ENCODE measurements at regions not wholly inside any gene's neighbourhood (a gene's known extent, or its start where the extent isn't known, plus 50 kb on each side); places are given as distances from the start of the nearest gene placed in this dataset.

DNA sequence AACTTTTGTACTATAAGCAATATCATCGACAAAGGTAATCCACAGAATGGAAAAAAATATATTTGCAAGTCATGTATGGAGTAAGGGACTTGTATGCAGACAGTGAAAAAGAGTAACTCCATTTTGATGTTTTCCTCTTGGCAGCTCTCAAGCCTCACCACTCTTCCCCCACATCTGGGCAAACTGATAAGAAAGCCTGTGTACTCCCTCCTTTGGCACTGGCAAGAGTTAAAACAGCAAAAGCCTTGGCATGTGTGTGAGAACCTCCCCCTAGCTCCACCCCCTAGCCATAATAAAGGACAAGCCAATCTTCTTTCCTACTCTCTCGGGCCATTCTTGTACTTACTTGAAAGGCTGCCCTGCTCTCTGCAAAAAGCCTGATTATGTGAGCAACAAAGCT is 335.2 kb downstream of the LRATD1 start (continued):
- TF ChIP-seq ZFX (IDR thresholded peaks at IDR 0.05) = no peak
- no peak for TF ChIP-seq RAD21 (IDR thresholded peaks at IDR 0.05; ENCODE audit: low read depth)
- no peak for TF ChIP-seq ELF1 (IDR thresholded peaks at IDR 0.05; ENCODE audit: borderline replicate concordance, low read depth)
- TF ChIP-seq, protein P1, sequence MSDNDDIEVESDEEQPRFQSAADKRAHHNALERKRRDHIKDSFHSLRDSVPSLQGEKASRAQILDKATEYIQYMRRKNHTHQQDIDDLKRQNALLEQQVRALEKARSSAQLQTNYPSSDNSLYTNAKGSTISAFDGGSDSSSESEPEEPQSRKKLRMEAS (IDR thresholded peaks at IDR 0.05) = no peak
- TF ChIP-seq ZNF274 (IDR thresholded peaks at IDR 0.05; ENCODE audit: low read depth, low read length) = no peak
- no peak for TF ChIP-seq SIN3A (IDR thresholded peaks at IDR 0.05; ENCODE audit: low read depth)
- TF ChIP-seq, protein P2, sequence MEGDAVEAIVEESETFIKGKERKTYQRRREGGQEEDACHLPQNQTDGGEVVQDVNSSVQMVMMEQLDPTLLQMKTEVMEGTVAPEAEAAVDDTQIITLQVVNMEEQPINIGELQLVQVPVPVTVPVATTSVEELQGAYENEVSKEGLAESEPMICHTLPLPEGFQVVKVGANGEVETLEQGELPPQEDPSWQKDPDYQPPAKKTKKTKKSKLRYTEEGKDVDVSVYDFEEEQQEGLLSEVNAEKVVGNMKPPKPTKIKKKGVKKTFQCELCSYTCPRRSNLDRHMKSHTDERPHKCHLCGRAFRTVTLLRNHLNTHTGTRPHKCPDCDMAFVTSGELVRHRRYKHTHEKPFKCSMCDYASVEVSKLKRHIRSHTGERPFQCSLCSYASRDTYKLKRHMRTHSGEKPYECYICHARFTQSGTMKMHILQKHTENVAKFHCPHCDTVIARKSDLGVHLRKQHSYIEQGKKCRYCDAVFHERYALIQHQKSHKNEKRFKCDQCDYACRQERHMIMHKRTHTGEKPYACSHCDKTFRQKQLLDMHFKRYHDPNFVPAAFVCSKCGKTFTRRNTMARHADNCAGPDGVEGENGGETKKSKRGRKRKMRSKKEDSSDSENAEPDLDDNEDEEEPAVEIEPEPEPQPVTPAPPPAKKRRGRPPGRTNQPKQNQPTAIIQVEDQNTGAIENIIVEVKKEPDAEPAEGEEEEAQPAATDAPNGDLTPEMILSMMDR (IDR thresholded peaks at IDR 0.05 in 2 of 3, conservative IDR thresholded peaks at IDR 0.05 in 1 of 3; ENCODE audit: borderline replicate concordance in 1 of 3, insufficient read depth in 1 of 3, low read depth in 2 of 3, low read length in 2 of 3) = no peak
- TF ChIP-seq SRF (IDR thresholded peaks at IDR 0.05; ENCODE audit: low read depth) = no peak

DNA sequence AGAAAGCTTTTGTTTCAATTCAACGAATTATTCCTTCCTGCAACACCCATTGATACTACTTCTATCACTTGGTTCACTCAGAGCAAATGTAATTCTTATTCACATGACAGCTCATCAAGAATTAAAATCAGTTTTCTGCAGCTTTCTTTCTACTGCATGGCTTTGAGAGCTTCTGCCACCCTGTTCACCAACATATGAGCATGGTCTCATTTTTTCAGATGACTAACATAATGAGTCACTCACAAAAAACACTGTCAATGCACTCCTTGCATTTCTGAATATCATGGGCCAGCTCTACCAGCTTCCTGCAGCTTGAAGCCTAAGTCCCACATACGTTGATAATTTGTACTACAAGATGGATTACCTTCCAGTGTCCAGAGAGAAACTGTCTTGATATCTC is 342.9 kb downstream of the LRATD1 start:
- H2AFZ ChIP-seq (ENCODE audit: low read depth, low read length, poor library complexity, severe bottlenecking) = no peak overlapping the region
- no peak overlapping the region for H3K4me3 ChIP-seq (replicated peaks in 1 of 2; ENCODE audit: low read depth in 1 of 2, low read length in 2 of 2)
- no peaks in the 10 kb centered on the region for H3K36me3 ChIP-seq (ENCODE audit: control insufficient read depth in 1 of 2, insufficient read depth in 2 of 2, low read length in 2 of 2)
- ATAC-seq = no peak
- H3K79me2 ChIP-seq (ENCODE audit: insufficient read depth, low read length) = no peaks in the 10 kb centered on the region
- H3K9me2 ChIP-seq (ENCODE audit: insufficient read depth) = no peaks in the 10 kb centered on the region
- H4K20me1 ChIP-seq (ENCODE audit: insufficient read depth) = no peaks in the 10 kb centered on the region
- ChIA-PET CTCF (no interaction called here), POLR2A (no interaction called here), RAD21 (ENCODE audit: low non-redundant PET in 1 of 2, low total read pairs in 2 of 2, uncharacterized antibody in 2 of 2, unreplicated experiment in 2 of 2) (no interaction called here)
- no peak overlapping the region for H3K27ac ChIP-seq (ENCODE audit: low read depth, low read length)
- DNase-seq (ENCODE audit: low read depth, low spot score) = no peak
- H3K27me3 ChIP-seq (ENCODE audit: insufficient read depth, low read length) = no peaks in the 10 kb centered on the region
- intact Hi-C loops (cut with micrococcal nuclease) = no loop called here
- BruUV-seq (replicated peaks) = no TSS peak
- no peaks in the 10 kb centered on the region for H3K4me1 ChIP-seq (ENCODE audit: control insufficient read depth in 1 of 2, insufficient read depth in 2 of 2, low read length in 2 of 2)
- H3K9ac ChIP-seq (ENCODE audit: low read length) = no peak overlapping the region
- H3K9me3 ChIP-seq (ENCODE audit: control insufficient read depth in 1 of 2, insufficient read depth in 1 of 2, low read depth in 1 of 2, low read length in 2 of 2) = no peaks in the 10 kb centered on the region
- TF ChIP-seq SRF (IDR thresholded peaks at IDR 0.05; ENCODE audit: low read depth) (no peak), FOSL1 (IDR thresholded peaks at IDR 0.05; ENCODE audit: low read depth) (no peak), EGR1 (IDR thresholded peaks at IDR 0.05; ENCODE audit: low read depth) (no peak), POLR2A (IDR thresholded peaks at IDR 0.05; ENCODE audit: borderline replicate concordance, extremely low read depth, insufficient read depth, insufficient read length) (no peak), REST (IDR thresholded peaks at IDR 0.05; ENCODE audit: low read depth) (no peak), SIN3A (IDR thresholded peaks at IDR 0.05; ENCODE audit: low read depth) (no peak), YY1 (IDR thresholded peaks at IDR 0.05; ENCODE audit: extremely low read depth, insufficient replicate concordance, low read depth, low read length) (no peak), ZNF274 (IDR thresholded peaks at IDR 0.05; ENCODE audit: low read depth, low read length) (no peak), RAD21 (IDR thresholded peaks at IDR 0.05; ENCODE audit: low read depth) (no peak), CEBPB (IDR thresholded peaks at IDR 0.05; ENCODE audit: low read depth) (no peak), POLR2AphosphoS5 (IDR thresholded peaks at IDR 0.05; ENCODE audit: low read depth, low read length) (no peak), JUND (IDR thresholded peaks at IDR 0.05) (no peak)
- TF ChIP-seq, protein P1 (IDR thresholded peaks at IDR 0.05) = no peak
- no peak overlapping the region for H3K4me2 ChIP-seq (ENCODE audit: low read length)
